Glutamatergic neuron (in vitro differentiated cells): ENCODE measurements at regions not wholly inside any gene's neighbourhood (a gene's known extent, or its start where the extent isn't known, plus 50 kb on each side); places are given as distances from the start of the nearest gene placed in this dataset.

Source experiments
- DNase-seq: peaks from one replicate; pipeline ENCODE4 v3.0.0; 2022
- H3K27ac Mint-ChIP-seq: one replicate; pipeline ENCODE4 v1.8.0; 2020; ENCODE audit warnings: mild to moderate bottlenecking, mixed read lengths, inconsistent platforms; ENCODE audit not compliant: unreplicated experiment
- H3K27me3 Mint-ChIP-seq: one replicate; pipeline ENCODE4 v1.8.0; 2020; ENCODE audit warnings: mild to moderate bottlenecking, moderate library complexity, mixed read lengths, inconsistent platforms; ENCODE audit not compliant: unreplicated experiment
- H3K36me3 Mint-ChIP-seq: one replicate; pipeline ENCODE4 v1.8.0; 2020; ENCODE audit warnings: mild to moderate bottlenecking, mixed read lengths, inconsistent platforms; ENCODE audit not compliant: unreplicated experiment
- H3K4me1 Mint-ChIP-seq: one replicate; pipeline ENCODE4 v1.8.0; 2020; ENCODE audit warnings: mild to moderate bottlenecking, low read depth, mixed read lengths, inconsistent platforms; ENCODE audit not compliant: unreplicated experiment
- H3K4me3 Mint-ChIP-seq: one replicate; pipeline ENCODE4 v1.8.0; 2020; ENCODE audit warnings: mild to moderate bottlenecking, mixed read lengths, inconsistent platforms; ENCODE audit not compliant: unreplicated experiment
- H3K9me3 Mint-ChIP-seq: one replicate; pipeline ENCODE4 v1.8.0; 2020; ENCODE audit warnings: mild to moderate bottlenecking, moderate library complexity, mixed read lengths, inconsistent platforms; ENCODE audit not compliant: unreplicated experiment
- TF ChIP-seq, protein P1 (sequence below): fragments of 200-600 bp; sonication (generic); IDR thresholded peaks from one replicate; pipeline ENCODE4 v1.5.0; 2021; ENCODE audit not compliant: partially characterized antibody, unreplicated experiment

DNA sequence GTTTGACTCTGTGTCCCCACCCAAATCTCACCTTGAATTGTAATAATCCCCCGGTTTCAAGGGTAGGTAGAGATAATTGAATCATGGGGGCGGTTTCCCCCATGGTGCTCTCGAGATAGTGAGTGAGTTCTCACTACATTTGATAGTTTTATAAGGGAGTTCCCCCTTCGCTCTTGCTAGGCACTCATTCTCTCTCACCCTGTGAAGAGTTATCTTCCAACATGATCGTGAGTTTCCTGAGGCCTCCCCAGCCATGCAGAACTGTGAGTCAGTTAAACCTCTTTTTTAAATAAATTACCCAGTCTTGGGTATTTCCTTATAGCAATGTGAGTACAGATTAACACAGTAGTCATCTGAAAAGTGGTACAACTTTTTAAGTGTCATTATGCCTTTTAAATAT is 913.5 kb upstream of the LRRN3 start:
- Mint-ChIP-seq H3K27ac (no peak overlapping the region), H3K4me3 (no peak overlapping the region), H3K4me1 (no peaks in the 10 kb centered on the region), H3K27me3 (no peaks in the 10 kb centered on the region), H3K36me3 (no peaks in the 10 kb centered on the region), H3K9me3 (no peaks in the 10 kb centered on the region)
- no peak for DNase-seq
- TF ChIP-seq, protein P1, sequence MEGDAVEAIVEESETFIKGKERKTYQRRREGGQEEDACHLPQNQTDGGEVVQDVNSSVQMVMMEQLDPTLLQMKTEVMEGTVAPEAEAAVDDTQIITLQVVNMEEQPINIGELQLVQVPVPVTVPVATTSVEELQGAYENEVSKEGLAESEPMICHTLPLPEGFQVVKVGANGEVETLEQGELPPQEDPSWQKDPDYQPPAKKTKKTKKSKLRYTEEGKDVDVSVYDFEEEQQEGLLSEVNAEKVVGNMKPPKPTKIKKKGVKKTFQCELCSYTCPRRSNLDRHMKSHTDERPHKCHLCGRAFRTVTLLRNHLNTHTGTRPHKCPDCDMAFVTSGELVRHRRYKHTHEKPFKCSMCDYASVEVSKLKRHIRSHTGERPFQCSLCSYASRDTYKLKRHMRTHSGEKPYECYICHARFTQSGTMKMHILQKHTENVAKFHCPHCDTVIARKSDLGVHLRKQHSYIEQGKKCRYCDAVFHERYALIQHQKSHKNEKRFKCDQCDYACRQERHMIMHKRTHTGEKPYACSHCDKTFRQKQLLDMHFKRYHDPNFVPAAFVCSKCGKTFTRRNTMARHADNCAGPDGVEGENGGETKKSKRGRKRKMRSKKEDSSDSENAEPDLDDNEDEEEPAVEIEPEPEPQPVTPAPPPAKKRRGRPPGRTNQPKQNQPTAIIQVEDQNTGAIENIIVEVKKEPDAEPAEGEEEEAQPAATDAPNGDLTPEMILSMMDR = no peak

DNA sequence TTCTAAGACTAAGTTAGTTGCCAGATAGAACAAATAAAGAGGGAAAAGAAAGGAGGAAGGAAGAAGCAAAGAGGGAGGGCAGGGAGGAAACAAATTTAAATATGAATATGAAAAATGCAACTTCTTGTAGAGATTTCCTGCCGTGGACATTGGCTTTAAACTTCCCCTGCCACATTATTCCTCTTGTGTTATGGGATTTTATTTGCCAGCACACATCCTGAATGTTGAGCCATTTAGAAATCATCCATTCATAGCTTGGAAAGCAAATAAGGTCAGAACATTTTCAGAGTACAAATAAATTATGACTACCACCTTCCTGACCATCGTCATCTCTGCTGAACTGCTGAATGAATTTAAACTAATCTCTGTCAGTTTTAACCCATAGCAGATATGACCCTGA is 911.9 kb upstream of the LRRN3 start:
- H3K4me1 Mint-ChIP-seq = no peaks in the 10 kb centered on the region
- H3K9me3 Mint-ChIP-seq = no peaks in the 10 kb centered on the region
- no peak overlapping the region for H3K27ac Mint-ChIP-seq
- H3K4me3 Mint-ChIP-seq = no peak overlapping the region
- no peaks in the 10 kb centered on the region for H3K27me3 Mint-ChIP-seq
- no peaks in the 10 kb centered on the region for H3K36me3 Mint-ChIP-seq
- TF ChIP-seq, protein P1 = no peak
- DNase-seq = no peak

DNA sequence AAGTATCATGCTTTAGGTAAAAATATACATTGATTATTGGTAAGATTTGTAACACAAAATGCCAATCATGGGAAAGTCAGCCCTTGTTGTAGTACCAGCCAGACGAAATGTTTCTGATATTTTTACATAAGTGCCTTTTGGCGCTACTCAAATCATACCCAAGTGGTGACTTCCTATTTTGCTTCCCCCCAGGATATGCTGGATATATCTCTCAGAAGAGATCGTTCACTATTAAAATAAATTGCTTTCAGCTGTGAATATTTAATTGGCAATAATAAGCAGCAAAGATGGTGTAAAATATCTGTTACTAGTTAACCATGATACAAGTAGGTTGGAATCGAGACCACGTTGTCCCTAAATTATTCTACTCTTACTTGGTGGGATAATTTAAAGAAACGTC is 909.2 kb upstream of the LRRN3 start:
- Mint-ChIP-seq H3K27me3 (no peaks in the 10 kb centered on the region), H3K4me1 (no peaks in the 10 kb centered on the region), H3K4me3 (no peak overlapping the region), H3K27ac (no peak overlapping the region), H3K9me3 (no peaks in the 10 kb centered on the region), H3K36me3 (no peaks in the 10 kb centered on the region)
- no peak for DNase-seq
- TF ChIP-seq, protein P1 = no peak

DNA sequence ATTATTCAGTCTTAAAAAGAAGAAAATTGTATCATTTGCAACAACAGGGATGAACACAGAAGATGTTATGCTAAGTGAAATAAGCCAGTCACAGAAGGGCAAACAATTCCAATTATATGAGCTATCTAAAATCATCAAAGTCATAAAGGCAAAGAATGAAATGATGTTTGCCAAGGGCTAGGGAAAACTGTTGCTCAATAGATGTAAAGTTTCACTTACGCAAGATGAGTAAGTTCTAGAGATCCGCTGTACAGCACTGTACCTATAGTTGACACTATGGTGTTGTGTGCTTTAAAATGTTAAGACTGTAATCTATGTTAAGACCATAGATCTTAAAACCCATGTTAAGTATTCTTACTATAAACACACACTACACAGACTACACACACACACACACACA is 904.6 kb upstream of the LRRN3 start:
- H3K27me3 Mint-ChIP-seq = no peaks in the 10 kb centered on the region
- H3K4me1 Mint-ChIP-seq = no peaks in the 10 kb centered on the region
- DNase-seq = no peak
- no peak overlapping the region for H3K4me3 Mint-ChIP-seq
- peaks cover 3% of the 10 kb centered on the region for H3K9me3 Mint-ChIP-seq
- H3K27ac Mint-ChIP-seq = no peak overlapping the region
- TF ChIP-seq, protein P1 = no peak
- H3K36me3 Mint-ChIP-seq = peaks cover 7% of the 10 kb centered on the region

DNA sequence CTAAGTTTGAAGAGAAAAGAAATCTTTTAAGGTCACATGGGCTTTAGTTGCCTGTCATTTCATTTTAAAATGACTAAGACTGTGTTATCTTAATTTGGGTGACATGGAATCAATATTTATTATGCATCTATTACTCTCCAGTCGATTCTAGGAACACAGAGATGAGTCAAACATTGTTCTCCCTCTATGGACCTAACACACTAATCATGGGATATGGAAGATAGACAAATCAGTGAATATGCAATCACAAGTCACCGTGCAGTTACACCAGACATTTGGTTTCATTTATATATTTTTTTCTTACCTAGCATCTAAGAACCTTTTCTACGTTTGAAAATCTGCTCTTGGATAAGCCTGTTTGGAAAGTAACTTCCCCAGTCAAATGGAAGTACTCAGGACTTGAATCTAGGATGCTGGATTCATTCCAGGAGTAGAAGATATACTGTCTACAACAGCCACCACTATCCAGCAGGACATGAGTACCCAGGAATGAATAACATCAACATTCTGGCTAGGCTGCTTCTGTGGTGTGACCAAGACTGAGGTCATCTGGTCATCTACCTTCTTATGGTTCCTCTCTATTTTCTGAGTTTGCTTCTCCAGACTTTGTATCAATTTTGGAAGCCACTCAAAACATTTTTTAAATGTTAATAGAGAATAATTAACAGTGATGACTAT is 902.9 kb upstream of the LRRN3 start:
- H3K4me3 Mint-ChIP-seq = no peak overlapping the region
- H3K9me3 Mint-ChIP-seq = peaks cover 3% of the 10 kb centered on the region
- peaks cover 7% of the 10 kb centered on the region for H3K36me3 Mint-ChIP-seq
- no peak for DNase-seq
- H3K27ac Mint-ChIP-seq = no peak overlapping the region
- TF ChIP-seq, protein P1 = no peak
- no peaks in the 10 kb centered on the region for H3K27me3 Mint-ChIP-seq
- no peaks in the 10 kb centered on the region for H3K4me1 Mint-ChIP-seq
